ENCODE measurements at regions not wholly inside any gene's neighbourhood (a gene's known extent, or its start where the extent isn't known, plus 50 kb on each side); places are given as distances from the start of the nearest gene placed in this dataset.
A peak's percentile ranks its signal among the peaks of the same experiment; 100 is the strongest.

DNA sequence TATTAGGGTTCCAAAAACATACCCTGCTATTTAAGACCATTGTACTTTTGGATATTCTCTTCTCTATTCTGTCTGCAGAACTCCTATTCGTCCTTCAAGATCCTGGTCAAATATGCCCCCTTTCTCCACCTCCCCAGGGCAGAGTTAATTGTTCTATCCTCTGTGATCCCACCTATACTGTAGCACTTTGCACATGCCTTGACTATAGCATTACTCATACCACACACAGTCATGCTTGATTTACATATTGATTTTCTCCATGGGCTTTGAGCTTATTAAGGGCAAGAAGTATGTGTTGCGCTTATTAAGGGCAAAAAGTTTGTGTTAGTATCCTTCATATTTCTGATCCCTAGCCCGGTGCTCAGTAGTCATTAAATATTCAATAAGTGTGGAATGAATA, 263.7 kb upstream of the CADM1 start:
- no peak overlapping the region for H3K4me3 ChIP-seq (ENCODE audit: low read depth in 1 of 5, low read length in 5 of 5)
- no peaks in the 10 kb centered on the region for H3K36me3 ChIP-seq (ENCODE audit: control insufficient read depth in 5 of 5, insufficient read depth in 5 of 5, low read length in 5 of 5)
- no peak overlapping the region for H3K9ac ChIP-seq (ENCODE audit: low read length in 5 of 5)
- no peaks in the 10 kb centered on the region for H3K4me1 ChIP-seq (ENCODE audit: control insufficient read depth in 5 of 5, insufficient read depth in 5 of 5, low read length in 5 of 5)
- peaks cover 0 to 9% (median 0%) of the 10 kb centered on the region in 5 donors for H3K27me3 ChIP-seq (ENCODE audit: control insufficient read depth in 5 of 5, insufficient read depth in 4 of 5, low read length in 5 of 5)
- no peaks in the 10 kb centered on the region for H3K9me3 ChIP-seq (ENCODE audit: control insufficient read depth in 5 of 5, low read length in 5 of 5)
- H3K27ac ChIP-seq (ENCODE audit: low read depth, low read length): no peak overlapping the region

DNA sequence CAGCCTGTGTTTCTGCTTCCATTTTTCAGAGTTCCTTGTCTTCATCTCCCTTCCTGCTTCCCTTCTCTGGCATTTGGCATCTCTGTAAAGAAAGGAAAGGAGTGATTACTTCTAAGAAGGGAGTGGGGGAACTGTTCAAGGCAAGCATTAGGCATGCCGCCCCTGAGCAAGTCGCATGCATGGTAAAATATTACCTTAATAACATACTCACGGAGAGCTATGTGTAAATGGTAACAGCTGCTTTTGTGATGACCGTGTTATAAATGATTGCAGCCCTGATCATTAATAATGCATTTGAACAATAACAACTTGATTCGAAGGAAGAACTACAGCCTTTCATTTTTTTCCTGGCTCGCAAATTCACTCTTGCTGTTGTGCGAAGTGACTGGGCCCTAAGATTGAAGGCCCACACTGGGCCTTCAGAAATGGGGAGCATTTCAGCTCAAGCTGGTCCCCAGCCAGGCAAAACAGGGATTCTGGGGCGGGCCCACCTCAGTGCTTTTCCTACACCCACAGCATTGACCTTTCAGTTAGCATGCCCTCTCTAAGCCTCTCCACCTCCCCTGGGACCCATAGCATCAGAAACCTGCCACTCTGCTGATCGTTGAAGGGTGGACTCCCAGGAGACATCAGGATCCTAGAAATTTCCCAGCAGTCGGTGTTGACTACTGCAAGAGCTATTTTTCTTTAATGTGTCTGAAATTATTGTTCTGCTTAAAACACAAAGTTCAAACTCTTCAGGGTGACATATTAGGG, 263.0 kb upstream of the CADM1 start:
- Histone ChIP-seq H3K36me3 (ENCODE audit: control insufficient read depth in 5 of 5, insufficient read depth in 5 of 5, low read length in 5 of 5) (no peaks in the 10 kb centered on the region), H3K27ac (ENCODE audit: low read depth, low read length) (no peak overlapping the region), H3K4me1 (ENCODE audit: control insufficient read depth in 5 of 5, insufficient read depth in 5 of 5, low read length in 5 of 5) (no peaks in the 10 kb centered on the region), H3K4me3 (ENCODE audit: low read depth in 1 of 5, low read length in 5 of 5) (no peak overlapping the region), H3K9ac (ENCODE audit: low read length in 5 of 5) (no peak overlapping the region), H3K9me3 (ENCODE audit: control insufficient read depth in 5 of 5, low read length in 5 of 5) (no peaks in the 10 kb centered on the region), H3K27me3 (ENCODE audit: control insufficient read depth in 5 of 5, insufficient read depth in 4 of 5, low read length in 5 of 5) (peaks cover 0 to 9% (median 0%) of the 10 kb centered on the region in 5 donors)

DNA sequence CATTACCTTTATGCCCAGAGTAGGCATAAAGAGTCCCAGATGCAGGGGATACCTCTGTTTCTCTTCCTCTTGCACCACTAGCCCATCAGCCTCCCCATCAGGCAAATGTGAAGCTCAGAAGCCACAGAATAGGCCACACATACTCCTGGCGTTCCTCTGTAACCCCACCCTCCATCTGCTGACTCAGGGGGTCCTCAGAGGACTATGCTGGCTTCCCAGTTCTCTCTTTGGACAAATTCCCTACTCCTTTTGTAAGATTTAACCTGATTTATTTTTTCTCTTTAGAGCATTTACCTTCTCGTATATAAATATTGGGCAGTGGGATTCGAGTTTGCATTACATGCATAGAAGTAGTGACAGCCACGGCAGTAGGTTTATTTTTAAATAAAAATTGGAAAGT, 262.3 kb upstream of the CADM1 start:
- H3K27me3 ChIP-seq (ENCODE audit: control insufficient read depth in 5 of 5, insufficient read depth in 4 of 5, low read length in 5 of 5): peaks cover 0 to 9% (median 0%) of the 10 kb centered on the region in 5 donors
- no peak overlapping the region for H3K27ac ChIP-seq (ENCODE audit: low read depth, low read length)
- no peaks in the 10 kb centered on the region for H3K4me1 ChIP-seq (ENCODE audit: control insufficient read depth in 5 of 5, insufficient read depth in 5 of 5, low read length in 5 of 5)
- H3K4me3 ChIP-seq (ENCODE audit: low read depth in 1 of 5, low read length in 5 of 5): no peak overlapping the region
- H3K9me3 ChIP-seq (ENCODE audit: control insufficient read depth in 5 of 5, low read length in 5 of 5): no peaks in the 10 kb centered on the region
- H3K36me3 ChIP-seq (ENCODE audit: control insufficient read depth in 5 of 5, insufficient read depth in 5 of 5, low read length in 5 of 5): no peaks in the 10 kb centered on the region
- H3K9ac ChIP-seq (ENCODE audit: low read length in 5 of 5): no peak overlapping the region

DNA sequence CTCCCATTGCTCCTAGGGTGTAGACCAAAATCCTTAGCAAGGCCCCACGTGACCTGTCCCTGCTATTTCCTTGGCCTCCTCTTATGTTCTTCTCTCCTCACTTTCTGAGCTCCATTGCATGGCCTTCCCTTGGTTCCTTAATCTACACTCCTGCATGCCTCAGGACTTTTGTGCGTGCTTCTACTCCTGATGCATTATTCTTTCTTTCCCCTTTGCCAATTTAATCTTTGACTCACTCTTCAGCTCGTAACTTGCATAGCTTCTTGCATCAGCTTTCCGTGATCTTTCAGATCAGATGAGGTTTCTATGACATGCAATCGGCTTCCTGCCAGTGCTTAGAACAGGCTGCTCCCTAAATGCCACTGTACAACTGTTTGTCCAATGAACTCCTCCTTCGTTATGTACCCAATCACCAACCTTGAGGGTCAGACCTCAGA, 261.6 kb upstream of the CADM1 start:
- Histone ChIP-seq H3K4me1 (ENCODE audit: control insufficient read depth in 5 of 5, insufficient read depth in 5 of 5, low read length in 5 of 5) (peaks cover 0 to 1% (median 0%) of the 10 kb centered on the region in 5 donors), H3K9me3 (ENCODE audit: control insufficient read depth in 5 of 5, low read length in 5 of 5) (no peaks in the 10 kb centered on the region), H3K9ac (ENCODE audit: low read length in 5 of 5) (no peak overlapping the region), H3K27ac (ENCODE audit: low read depth, low read length) (no peak overlapping the region), H3K27me3 (ENCODE audit: control insufficient read depth in 5 of 5, insufficient read depth in 4 of 5, low read length in 5 of 5) (peaks cover 2 to 13% (median 6%) of the 10 kb centered on the region in 5 donors), H3K4me3 (ENCODE audit: low read depth in 1 of 5, low read length in 5 of 5) (no peak overlapping the region), H3K36me3 (ENCODE audit: control insufficient read depth in 5 of 5, insufficient read depth in 5 of 5, low read length in 5 of 5) (no peaks in the 10 kb centered on the region)

DNA sequence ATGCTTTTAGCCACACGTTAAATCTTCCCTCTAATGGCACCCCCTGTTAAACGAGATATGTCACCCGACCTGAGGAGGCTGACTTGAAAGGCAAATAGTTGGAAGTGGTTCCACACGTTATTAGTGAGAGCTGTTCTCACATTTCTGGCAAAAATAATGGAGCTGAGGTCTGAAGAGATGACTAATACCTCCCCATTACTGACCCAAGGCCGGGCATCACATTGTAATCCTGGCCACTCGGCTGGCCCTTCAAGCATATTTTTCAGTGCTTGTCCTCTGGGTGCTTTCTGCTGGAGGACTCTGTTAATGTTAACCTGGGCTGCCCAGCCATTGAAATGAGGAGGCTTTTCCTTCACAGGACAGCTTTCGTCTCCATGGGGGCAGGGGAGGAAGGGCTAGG, 260.0 kb upstream of the CADM1 start:
- Histone ChIP-seq H3K4me3 (ENCODE audit: low read depth in 1 of 5, low read length in 5 of 5) (no peak overlapping the region), H3K4me1 (ENCODE audit: control insufficient read depth in 5 of 5, insufficient read depth in 5 of 5, low read length in 5 of 5) (peaks cover 0 to 15% (median 12%) of the 10 kb centered on the region in 5 donors), H3K9me3 (ENCODE audit: control insufficient read depth in 5 of 5, low read length in 5 of 5) (no peaks in the 10 kb centered on the region), H3K27ac (ENCODE audit: low read depth, low read length) (no peak overlapping the region), H3K36me3 (ENCODE audit: control insufficient read depth in 5 of 5, insufficient read depth in 5 of 5, low read length in 5 of 5) (no peaks in the 10 kb centered on the region), H3K9ac (ENCODE audit: low read length in 5 of 5) (no peak overlapping the region), H3K27me3 (ENCODE audit: control insufficient read depth in 5 of 5, insufficient read depth in 4 of 5, low read length in 5 of 5) (peaks cover 5 to 25% (median 14%) of the 10 kb centered on the region in 5 donors)

DNA sequence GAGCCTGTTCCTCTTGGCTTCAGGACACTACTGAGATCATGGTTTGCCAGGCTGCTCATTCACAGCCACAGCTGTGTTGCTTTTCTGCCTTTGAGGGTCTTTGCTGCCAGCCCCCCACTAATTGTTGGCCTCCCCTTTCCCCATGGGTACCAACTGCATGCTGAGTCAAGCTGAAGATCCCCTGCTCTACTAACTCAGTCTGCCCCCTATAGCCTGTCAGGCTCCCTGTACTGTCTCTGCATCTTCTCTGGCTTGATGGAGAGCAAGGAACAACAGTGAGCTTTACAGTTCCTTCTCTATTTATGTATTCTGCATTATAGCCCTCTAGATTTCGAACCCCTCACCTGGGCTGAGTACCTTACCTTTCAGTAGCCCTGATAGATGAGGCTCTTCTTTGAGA, 257.6 kb upstream of the CADM1 start:
- no peaks in the 10 kb centered on the region for H3K36me3 ChIP-seq (ENCODE audit: control insufficient read depth in 5 of 5, insufficient read depth in 5 of 5, low read length in 5 of 5)
- H3K27me3 ChIP-seq (ENCODE audit: control insufficient read depth in 5 of 5, insufficient read depth in 4 of 5, low read length in 5 of 5): peaks cover 9 to 26% (median 17%) of the 10 kb centered on the region in 5 donors
- H3K9me3 ChIP-seq (ENCODE audit: control insufficient read depth in 5 of 5, low read length in 5 of 5): no peaks in the 10 kb centered on the region
- H3K4me1 ChIP-seq (ENCODE audit: control insufficient read depth in 5 of 5, insufficient read depth in 5 of 5, low read length in 5 of 5): peaks cover 0 to 15% (median 12%) of the 10 kb centered on the region in 5 donors
- H3K4me3 ChIP-seq (ENCODE audit: low read depth in 1 of 5, low read length in 5 of 5): no peak overlapping the region
- H3K27ac ChIP-seq (ENCODE audit: low read depth, low read length): no peak overlapping the region
- H3K9ac ChIP-seq (ENCODE audit: low read length in 5 of 5): no peak overlapping the region

DNA sequence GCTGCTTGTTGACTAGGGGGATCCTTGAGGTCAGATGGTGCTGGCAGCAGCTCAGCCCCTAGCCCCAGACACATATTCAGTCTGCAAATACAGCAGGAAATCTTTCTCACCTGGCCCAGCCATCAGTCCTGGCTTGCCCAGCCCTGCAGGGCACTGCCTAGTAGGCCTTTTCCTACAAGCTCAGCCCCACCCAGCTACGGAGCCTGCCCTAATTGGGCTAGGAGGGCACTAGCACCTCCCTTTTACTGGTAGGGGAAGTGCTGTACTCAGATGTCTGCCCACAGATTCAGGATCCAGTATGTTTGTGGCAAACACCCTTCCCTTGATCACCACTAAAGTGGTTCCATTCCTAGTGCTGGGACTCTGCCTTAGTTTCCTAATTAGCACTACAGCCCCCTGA, 257.1 kb upstream of the CADM1 start:
- H3K4me1 ChIP-seq (ENCODE audit: control insufficient read depth in 5 of 5, insufficient read depth in 5 of 5, low read length in 5 of 5): peaks cover 0 to 15% (median 12%) of the 10 kb centered on the region in 5 donors
- no peak overlapping the region for H3K27ac ChIP-seq (ENCODE audit: low read depth, low read length)
- no peak overlapping the region for H3K4me3 ChIP-seq (ENCODE audit: low read depth in 1 of 5, low read length in 5 of 5)
- no peak overlapping the region for H3K9ac ChIP-seq (ENCODE audit: low read length in 5 of 5)
- H3K27me3 ChIP-seq (ENCODE audit: control insufficient read depth in 5 of 5, insufficient read depth in 4 of 5, low read length in 5 of 5): peaks cover 9 to 24% (median 17%) of the 10 kb centered on the region in 5 donors
- H3K36me3 ChIP-seq (ENCODE audit: control insufficient read depth in 5 of 5, insufficient read depth in 5 of 5, low read length in 5 of 5): no peaks in the 10 kb centered on the region
- H3K9me3 ChIP-seq (ENCODE audit: control insufficient read depth in 5 of 5, low read length in 5 of 5): no peaks in the 10 kb centered on the region

DNA sequence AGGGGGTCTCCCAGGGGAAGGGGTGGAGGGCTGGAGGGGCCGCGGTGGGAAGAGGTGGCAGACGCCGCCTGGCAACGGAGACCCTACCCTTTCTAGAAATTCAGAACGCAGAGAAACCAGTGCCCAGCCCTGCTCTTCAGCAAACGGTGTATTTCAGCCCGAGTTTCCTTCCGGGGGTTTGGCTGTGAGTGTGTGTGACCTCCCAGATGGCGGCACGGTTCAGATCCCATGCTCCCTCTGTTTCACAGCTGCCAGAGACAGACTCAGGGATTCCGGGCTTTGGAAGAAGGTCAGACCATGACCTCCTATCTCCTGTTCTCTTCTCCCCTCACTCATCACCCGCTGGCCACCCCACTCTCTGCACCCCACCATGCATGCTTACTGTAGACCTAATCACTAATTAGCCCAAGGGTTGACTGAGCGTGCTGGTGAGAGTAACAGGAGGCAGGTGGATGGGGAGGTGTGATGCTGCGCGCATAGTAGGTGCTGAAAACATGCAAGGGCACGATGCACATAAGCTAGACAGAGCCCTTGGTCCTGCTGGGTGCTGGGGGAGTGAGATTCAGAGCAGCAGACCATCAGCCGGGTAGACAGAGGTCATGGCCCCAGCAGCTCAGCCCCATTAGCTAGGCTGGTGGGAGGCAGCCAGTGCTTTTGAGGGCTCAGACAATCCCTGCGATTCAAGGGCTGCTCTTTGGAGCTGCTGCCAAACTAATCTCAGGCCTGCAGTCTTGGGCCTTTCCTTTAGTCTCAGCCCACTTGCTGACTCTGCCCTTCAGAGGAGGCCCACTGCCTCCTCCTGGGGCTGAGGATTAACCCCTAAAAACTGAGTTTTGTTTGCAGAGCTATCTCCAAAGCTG, 256.5 kb upstream of the CADM1 start:
- no peaks in the 10 kb centered on the region for H3K9me3 ChIP-seq (ENCODE audit: control insufficient read depth in 5 of 5, low read length in 5 of 5)
- peaks cover 9 to 22% (median 17%) of the 10 kb centered on the region in 5 donors for H3K27me3 ChIP-seq (ENCODE audit: control insufficient read depth in 5 of 5, insufficient read depth in 4 of 5, low read length in 5 of 5)
- H3K9ac ChIP-seq (ENCODE audit: low read length in 5 of 5): no peak overlapping the region
- H3K36me3 ChIP-seq (ENCODE audit: control insufficient read depth in 5 of 5, insufficient read depth in 5 of 5, low read length in 5 of 5): no peaks in the 10 kb centered on the region
- peaks cover 0 to 15% (median 12%) of the 10 kb centered on the region in 5 donors for H3K4me1 ChIP-seq (ENCODE audit: control insufficient read depth in 5 of 5, insufficient read depth in 5 of 5, low read length in 5 of 5)
- H3K4me3 ChIP-seq (ENCODE audit: low read depth in 1 of 5, low read length in 5 of 5): peak overlapping the region; percentile 36 to 74 (median 71)
- no peak overlapping the region for H3K27ac ChIP-seq (ENCODE audit: low read depth, low read length)

DNA sequence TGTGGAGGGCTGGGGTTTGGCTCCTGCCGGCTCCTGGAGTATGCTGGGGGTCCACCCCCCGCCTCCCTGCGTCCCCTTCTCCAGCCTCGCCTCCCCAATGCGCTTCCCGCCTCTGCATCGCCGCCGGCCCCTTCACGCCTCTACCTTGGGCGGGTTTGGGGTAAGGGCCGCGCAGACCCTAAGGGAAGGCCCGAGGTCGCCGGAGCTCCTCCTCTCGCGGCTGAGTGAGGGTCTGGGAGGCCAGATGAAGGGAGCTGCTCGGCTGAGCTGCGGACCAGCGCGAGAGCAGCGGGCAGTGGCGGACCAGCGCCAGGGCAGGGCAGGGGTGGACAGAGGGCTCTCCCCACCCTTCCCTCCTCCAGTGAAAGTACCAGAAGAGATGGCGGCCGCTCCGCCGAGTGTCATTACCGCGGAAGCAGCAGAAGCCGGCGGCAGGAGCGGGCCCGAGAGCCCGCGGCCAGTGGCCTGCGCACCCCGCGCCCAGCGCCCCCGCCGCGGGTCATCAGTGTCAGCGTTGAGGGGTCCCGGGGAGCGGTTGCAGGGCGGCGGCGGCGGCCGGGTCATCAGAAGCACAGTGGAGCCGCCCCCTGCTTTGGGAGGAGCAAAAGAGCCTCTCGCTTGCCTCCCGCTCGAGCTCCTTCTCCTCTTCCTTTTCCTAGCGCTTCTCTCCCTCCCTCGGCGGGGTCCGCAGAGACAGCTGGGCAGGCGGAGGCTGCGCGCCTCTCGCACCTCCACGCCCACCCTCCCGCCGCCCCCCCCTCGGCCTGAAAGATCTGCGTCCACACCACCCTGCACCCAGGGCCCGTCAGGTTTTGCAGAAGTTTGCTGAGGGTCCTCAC, 255.6 kb upstream of the CADM1 start:
- no peaks in the 10 kb centered on the region for H3K36me3 ChIP-seq (ENCODE audit: control insufficient read depth in 5 of 5, insufficient read depth in 5 of 5, low read length in 5 of 5)

More for the DNA sequence above, 255.6 kb upstream of the CADM1 start:
- Histone ChIP-seq H3K4me3 (ENCODE audit: low read depth in 1 of 5, low read length in 5 of 5) (peak overlapping the region in 4 of 5 donors; percentile 65 to 74 (median 72)), H3K9me3 (ENCODE audit: control insufficient read depth in 5 of 5, low read length in 5 of 5) (no peaks in the 10 kb centered on the region), H3K27me3 (ENCODE audit: control insufficient read depth in 5 of 5, insufficient read depth in 4 of 5, low read length in 5 of 5) (peaks cover 9 to 22% (median 17%) of the 10 kb centered on the region in 5 donors), H3K4me1 (ENCODE audit: control insufficient read depth in 5 of 5, insufficient read depth in 5 of 5, low read length in 5 of 5) (peaks cover 0 to 15% (median 12%) of the 10 kb centered on the region in 5 donors), H3K27ac (ENCODE audit: low read depth, low read length) (no peak overlapping the region), H3K9ac (ENCODE audit: low read length in 5 of 5) (peak overlapping the region in 3 of 5 donors; percentile 24 to 66 (median 63))
